ENCODE measurements at regions not wholly inside any gene's neighbourhood (a gene's known extent, or its start where the extent isn't known, plus 50 kb on each side); places are given as distances from the start of the nearest gene placed in this dataset.
"Not testable (repeated sequence)": the region's sequence is repeated elsewhere in the genome, so short reads cannot be mapped to it uniquely, and the experiment has no call there.

GRCh38 chr19:32082028-32082427 lies 263.4 kb upstream of the ZNF507 start:
- H3K27me3 Mint-ChIP-seq (ENCODE audit: low read depth), result no peaks in the 10 kb centered on the region
- TF ChIP-seq, protein P1, sequence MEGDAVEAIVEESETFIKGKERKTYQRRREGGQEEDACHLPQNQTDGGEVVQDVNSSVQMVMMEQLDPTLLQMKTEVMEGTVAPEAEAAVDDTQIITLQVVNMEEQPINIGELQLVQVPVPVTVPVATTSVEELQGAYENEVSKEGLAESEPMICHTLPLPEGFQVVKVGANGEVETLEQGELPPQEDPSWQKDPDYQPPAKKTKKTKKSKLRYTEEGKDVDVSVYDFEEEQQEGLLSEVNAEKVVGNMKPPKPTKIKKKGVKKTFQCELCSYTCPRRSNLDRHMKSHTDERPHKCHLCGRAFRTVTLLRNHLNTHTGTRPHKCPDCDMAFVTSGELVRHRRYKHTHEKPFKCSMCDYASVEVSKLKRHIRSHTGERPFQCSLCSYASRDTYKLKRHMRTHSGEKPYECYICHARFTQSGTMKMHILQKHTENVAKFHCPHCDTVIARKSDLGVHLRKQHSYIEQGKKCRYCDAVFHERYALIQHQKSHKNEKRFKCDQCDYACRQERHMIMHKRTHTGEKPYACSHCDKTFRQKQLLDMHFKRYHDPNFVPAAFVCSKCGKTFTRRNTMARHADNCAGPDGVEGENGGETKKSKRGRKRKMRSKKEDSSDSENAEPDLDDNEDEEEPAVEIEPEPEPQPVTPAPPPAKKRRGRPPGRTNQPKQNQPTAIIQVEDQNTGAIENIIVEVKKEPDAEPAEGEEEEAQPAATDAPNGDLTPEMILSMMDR (IDR thresholded peaks at IDR 0.05), result no peak
- no peak overlapping the region for H3K27ac Mint-ChIP-seq (ENCODE audit: unreplicated experiment)
- H3K36me3 Mint-ChIP-seq (ENCODE audit: low read depth), result peaks cover 3% of the 10 kb centered on the region
- H3K4me1 Mint-ChIP-seq (ENCODE audit: low read depth), result no peaks in the 10 kb centered on the region
- no peak for DNase-seq (ENCODE audit: low spot score)
- H3K9me3 Mint-ChIP-seq (ENCODE audit: low read depth), result peaks cover 16% of the 10 kb centered on the region
- no peak overlapping the region for H3K4me3 Mint-ChIP-seq (ENCODE audit: unreplicated experiment)

DNA sequence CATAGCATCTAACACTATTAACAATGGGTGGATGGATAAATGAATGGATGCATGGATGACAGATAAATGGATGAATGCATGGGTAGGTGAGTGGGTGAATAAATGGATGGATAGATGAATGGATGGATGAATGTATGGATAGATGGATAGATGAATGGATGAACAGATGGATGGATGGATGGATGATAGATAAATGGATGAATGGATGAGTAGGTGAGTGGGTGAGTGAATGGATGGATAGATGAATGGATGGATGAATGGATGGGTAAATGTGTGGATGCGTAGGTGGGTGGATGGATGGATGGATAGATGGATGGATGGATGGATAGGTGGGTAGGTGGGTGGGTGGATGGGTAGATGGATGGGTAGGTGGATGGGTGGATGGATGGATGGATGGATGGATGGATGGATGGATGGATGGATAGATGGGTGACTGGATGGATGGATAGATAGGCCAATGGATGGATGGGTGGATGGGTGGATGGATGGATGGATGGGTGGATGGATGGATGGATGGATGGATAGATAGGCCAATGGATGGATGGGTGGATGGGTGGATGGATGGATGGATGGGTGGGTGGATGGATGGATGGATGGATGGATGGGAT lies 260.6 kb upstream of the ZNF507 start:
- not testable (repeated sequence) for H3K4me3 Mint-ChIP-seq (ENCODE audit: unreplicated experiment); DNase-seq (ENCODE audit: low spot score); H3K4me1 Mint-ChIP-seq (ENCODE audit: low read depth); H3K27ac Mint-ChIP-seq (ENCODE audit: unreplicated experiment); H3K36me3 Mint-ChIP-seq (ENCODE audit: low read depth); H3K27me3 Mint-ChIP-seq (ENCODE audit: low read depth)
- peaks cover 18% of the 10 kb centered on the region for H3K9me3 Mint-ChIP-seq (ENCODE audit: low read depth)

GRCh38 chr19:32091241-32091640 lies 254.2 kb upstream of the ZNF507 start:
- no peak overlapping the region for H3K4me3 Mint-ChIP-seq (ENCODE audit: unreplicated experiment)
- no peaks in the 10 kb centered on the region for H3K36me3 Mint-ChIP-seq (ENCODE audit: low read depth)
- TF ChIP-seq, protein P1 (IDR thresholded peaks at IDR 0.05), result no peak
- H3K27me3 Mint-ChIP-seq (ENCODE audit: low read depth), result no peaks in the 10 kb centered on the region
- H3K9me3 Mint-ChIP-seq (ENCODE audit: low read depth), result peaks cover 8% of the 10 kb centered on the region
- no peaks in the 10 kb centered on the region for H3K4me1 Mint-ChIP-seq (ENCODE audit: low read depth)
- no peak for DNase-seq (ENCODE audit: low spot score)
- H3K27ac Mint-ChIP-seq (ENCODE audit: unreplicated experiment), result no peak overlapping the region

DNA sequence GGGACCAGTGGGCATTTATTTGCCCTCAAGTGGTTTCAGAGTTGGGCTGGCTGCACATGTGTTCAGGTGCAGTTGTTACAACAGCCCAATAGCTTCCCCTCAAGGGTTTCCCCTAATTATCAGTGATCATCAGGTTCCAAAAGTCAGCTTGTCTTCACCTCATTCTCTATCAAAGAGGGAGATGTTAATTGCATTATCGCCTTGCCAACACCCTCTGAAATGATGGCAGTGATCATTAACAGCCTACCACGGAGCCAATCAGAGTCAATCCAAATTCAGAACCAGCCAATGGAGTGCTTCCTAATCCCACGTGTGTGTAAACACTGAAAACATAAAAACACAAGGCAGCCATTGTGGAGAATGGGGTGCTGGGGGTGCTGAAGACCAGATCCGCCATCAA lies 248.4 kb upstream of the ZNF507 start:
- H3K9me3 Mint-ChIP-seq (ENCODE audit: low read depth), result peaks cover 17% of the 10 kb centered on the region
- no peaks in the 10 kb centered on the region for H3K4me1 Mint-ChIP-seq (ENCODE audit: low read depth)
- H3K36me3 Mint-ChIP-seq (ENCODE audit: low read depth), result no peaks in the 10 kb centered on the region
- no peak overlapping the region for H3K27ac Mint-ChIP-seq (ENCODE audit: unreplicated experiment)
- TF ChIP-seq, protein P1 (IDR thresholded peaks at IDR 0.05), result no peak
- H3K27me3 Mint-ChIP-seq (ENCODE audit: low read depth), result no peaks in the 10 kb centered on the region
- no peak for DNase-seq (ENCODE audit: low spot score)
- no peak overlapping the region for H3K4me3 Mint-ChIP-seq (ENCODE audit: unreplicated experiment)

DNA sequence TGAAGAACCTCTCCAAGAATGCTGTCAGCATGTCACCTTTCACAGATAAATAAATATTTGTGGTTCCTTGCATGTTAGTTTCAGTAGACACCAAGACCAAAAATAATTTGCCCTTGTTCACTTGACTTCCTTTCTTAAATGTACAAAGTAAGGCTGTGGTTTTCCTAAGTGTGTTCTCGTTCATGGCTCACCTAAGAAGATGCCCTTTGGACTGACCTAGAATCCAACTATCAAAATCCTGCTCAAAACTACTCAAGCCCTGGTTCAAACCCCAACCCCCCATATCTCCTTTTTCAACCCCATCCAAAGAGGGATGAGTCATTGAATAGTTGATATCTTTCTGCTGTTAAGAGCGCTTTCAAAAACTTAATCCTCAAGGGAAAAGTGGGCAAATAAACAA lies 247.8 kb upstream of the ZNF507 start:
- H3K27ac Mint-ChIP-seq (ENCODE audit: unreplicated experiment), result no peak overlapping the region
- H3K4me1 Mint-ChIP-seq (ENCODE audit: low read depth), result no peaks in the 10 kb centered on the region
- DNase-seq (ENCODE audit: low spot score), result no peak
- H3K9me3 Mint-ChIP-seq (ENCODE audit: low read depth), result peaks cover 17% of the 10 kb centered on the region
- H3K27me3 Mint-ChIP-seq (ENCODE audit: low read depth), result no peaks in the 10 kb centered on the region
- H3K4me3 Mint-ChIP-seq (ENCODE audit: unreplicated experiment), result no peak overlapping the region
- no peaks in the 10 kb centered on the region for H3K36me3 Mint-ChIP-seq (ENCODE audit: low read depth)
- TF ChIP-seq, protein P1 (IDR thresholded peaks at IDR 0.05), result no peak

- Mint-ChIP-seq H3K9me3 (ENCODE audit: low read depth) (peaks cover 17% of the 10 kb centered on the region), H3K4me1 (ENCODE audit: low read depth) (no peaks in the 10 kb centered on the region), H3K27ac (ENCODE audit: unreplicated experiment) (no peak overlapping the region), H3K36me3 (ENCODE audit: low read depth) (no peaks in the 10 kb centered on the region), H3K4me3 (ENCODE audit: unreplicated experiment) (no peak overlapping the region), H3K27me3 (ENCODE audit: low read depth) (no peaks in the 10 kb centered on the region)
- TF ChIP-seq, protein P1 (IDR thresholded peaks at IDR 0.05), result no peak
- DNase-seq (ENCODE audit: low spot score), result no peak
These were observed 246.4 kb upstream of the ZNF507 start for GRCh38 chr19:32098968-32099367.

All from chondrocyte (in vitro differentiated cells).